GM21717 (cell line): ENCODE measurements at regions not wholly inside any gene's neighbourhood (a gene's known extent, or its start where the extent isn't known, plus 50 kb on each side); places are given as distances from the start of the nearest gene placed in this dataset.

Experiments used
- ATAC-seq: cut with Tn5 transposase; IDR thresholded peaks from one replicate; pipeline ENCODE4 v1.9.1; 2021; ENCODE audit warnings: mild to moderate bottlenecking, moderate library complexity; ENCODE audit not compliant: unreplicated experiment

GRCh38 chr9:85213650-85214607, 527.8 kb downstream of the AGTPBP1 start:
- no peak for ATAC-seq

- no peak for ATAC-seq
Measured at GRCh38 chr9:85212887-85213286, 528.9 kb downstream of the AGTPBP1 start.

- no peak for ATAC-seq
Measured at GRCh38 chr9:85212209-85212608, 529.5 kb downstream of the AGTPBP1 start.

- no peak for ATAC-seq
Measured at GRCh38 chr9:85208666-85209065, 533.1 kb downstream of the AGTPBP1 start.

GRCh38 chr9:85204176-85204575, 534.6 kb downstream of the NTRK2 start:
- ATAC-seq: no peak

GRCh38 chr9:85202596-85202995, 533.1 kb downstream of the NTRK2 start:
- no peak for ATAC-seq

- no peak for ATAC-seq
Measured at GRCh38 chr9:85200726-85201404, 531.3 kb downstream of the NTRK2 start.

- ATAC-seq: no peak
Measured at GRCh38 chr9:85199866-85200495, 530.5 kb downstream of the NTRK2 start.

- ATAC-seq: no peak
Measured at GRCh38 chr9:85192750-85193149, 523.2 kb downstream of the NTRK2 start.

GRCh38 chr9:85186218-85186585, 516.7 kb downstream of the NTRK2 start:
- no peak for ATAC-seq

- ATAC-seq: no peak
Measured at GRCh38 chr9:85185486-85186217, 516.1 kb downstream of the NTRK2 start.

GRCh38 chr9:85182383-85182782, 512.9 kb downstream of the NTRK2 start:
- no peak for ATAC-seq

- no peak for ATAC-seq
Measured at GRCh38 chr9:85178474-85178873, 508.9 kb downstream of the NTRK2 start.

- ATAC-seq: no peak
Measured at GRCh38 chr9:85173967-85174366, 504.4 kb downstream of the NTRK2 start.

- ATAC-seq: no peak
Measured at GRCh38 chr9:85172001-85172978, 502.8 kb downstream of the NTRK2 start.

GRCh38 chr9:85171163-85171562, 501.6 kb downstream of the NTRK2 start:
- no peak for ATAC-seq

- no peak for ATAC-seq
Measured at GRCh38 chr9:85168412-85168811, 498.9 kb downstream of the NTRK2 start.

GRCh38 chr9:85167146-85167545, 497.6 kb downstream of the NTRK2 start:
- ATAC-seq: no peak

- no peak for ATAC-seq
Measured at GRCh38 chr9:85163825-85164224, 494.3 kb downstream of the NTRK2 start.

- ATAC-seq: no peak
Measured at GRCh38 chr9:85163415-85163814, 493.9 kb downstream of the NTRK2 start.
